Activated CD8-positive, alpha-beta T cell treated with anti-CD3 and anti-CD28 coated beads for 36 hours (primary cell): ENCODE measurements at regions not wholly inside any gene's neighbourhood (a gene's known extent, or its start where the extent isn't known, plus 50 kb on each side); places are given as distances from the start of the nearest gene placed in this dataset.

Experiments used
- ATAC-seq: fragments of 200-7000 bp; cut with Tn5 transposase; one replicate; pipeline ENCODE4 v1.10.0; 2021; ENCODE audit warnings: mild to moderate bottlenecking, moderate library complexity
- CTCF ChIA-PET: fragments of 350-600 bp; sonication (Branson Sonifier 250); formaldehyde crosslinking; loops from one replicate; lab custom pipeline; 2021; ENCODE audit warnings: antibody characterized with exemption; lab: Charles Lee
- POLR2A ChIA-PET: fragments of 350-600 bp; sonication (Branson Sonifier 250); formaldehyde crosslinking; loops from one replicate; lab custom pipeline; 2021; ENCODE audit warnings: antibody characterized with exemption; lab: Charles Lee
- DNase-seq: peaks from one replicate; pipeline ENCODE4 v3.0.0-alpha.2; 2020
- H3K27ac Mint-ChIP-seq: one replicate; pipeline ENCODE4 v1.8.0; 2021; ENCODE audit warnings: mild to moderate bottlenecking, mixed read lengths
- H3K27me3 Mint-ChIP-seq: one replicate; pipeline ENCODE4 v1.8.0; 2021; ENCODE audit warnings: mixed read lengths
- H3K36me3 Mint-ChIP-seq: one replicate; pipeline ENCODE4 v1.8.0; 2021; ENCODE audit warnings: low read depth, mixed read lengths
- H3K4me1 Mint-ChIP-seq: one replicate; pipeline ENCODE4 v1.8.0; 2021; ENCODE audit warnings: low read depth, mixed read lengths
- H3K4me3 Mint-ChIP-seq: one replicate; pipeline ENCODE4 v1.8.0; 2021; ENCODE audit warnings: mild to moderate bottlenecking, moderate library complexity, mixed read lengths
- H3K9me3 Mint-ChIP-seq: one replicate; pipeline ENCODE4 v1.8.0; 2021; ENCODE audit warnings: mixed read lengths
- CTCF ChIP-seq: fragments of 200-600 bp; IDR thresholded peaks from one replicate; pipeline ENCODE4 v1.8.0; 2022; ENCODE audit warnings: antibody characterized with exemption, mild to moderate bottlenecking
- intact Hi-C: fragments of 100-400 bp; cut with micrococcal nuclease; formaldehyde crosslinking; loops from one replicate; pipeline ENCODE4 v1.10.0; 2022

- DNase-seq (no peak), ATAC-seq (no peak)
- no peaks in the 10 kb centered on the region for H3K4me1 Mint-ChIP-seq
- H3K27me3 Mint-ChIP-seq, result peaks cover 6% of the 10 kb centered on the region
- no peak for TF ChIP-seq CTCF
- H3K36me3 Mint-ChIP-seq, result no peaks in the 10 kb centered on the region
- intact Hi-C loops, result no loop called here
- ChIA-PET POLR2A (no interaction called here), CTCF (no interaction called here)
- no peak overlapping the region for H3K27ac Mint-ChIP-seq
- H3K9me3 Mint-ChIP-seq, result peaks cover 2% of the 10 kb centered on the region
- no peak overlapping the region for H3K4me3 Mint-ChIP-seq
Observed at GRCh38 chr5:74225587-74225986, 414.9 kb downstream of the ENC1 start.

- Mint-ChIP-seq H3K4me3 (no peak overlapping the region), H3K36me3 (no peaks in the 10 kb centered on the region), H3K9me3 (no peaks in the 10 kb centered on the region), H3K4me1 (no peaks in the 10 kb centered on the region), H3K27ac (no peak overlapping the region), H3K27me3 (peaks cover 5% of the 10 kb centered on the region)
- intact Hi-C loops, result no loop called here
- ATAC-seq (no peak), DNase-seq (no peak)
- POLR2A ChIA-PET, result no interaction called here
- TF ChIP-seq CTCF, result no peak
- CTCF ChIA-PET, result no interaction called here
Observed at GRCh38 chr5:74224331-74224730, 416.2 kb downstream of the ENC1 start.

GRCh38 chr5:74222806-74223205, 417.7 kb downstream of the ENC1 start:
- no peak for TF ChIP-seq CTCF
- no peak for DNase-seq
- ATAC-seq, result no peak
- Mint-ChIP-seq H3K27me3 (peaks cover 5% of the 10 kb centered on the region), H3K27ac (no peak overlapping the region), H3K4me3 (no peak overlapping the region), H3K36me3 (no peaks in the 10 kb centered on the region), H3K9me3 (peaks cover 2% of the 10 kb centered on the region), H3K4me1 (no peaks in the 10 kb centered on the region)
- POLR2A ChIA-PET, result interaction anchor here (0.6 kb wide), 1 partner anchor 167 kb away, joined by 3 read pairs; no protein-coding TSS in a partner anchor
- intact Hi-C loops, result no loop called here
- CTCF ChIA-PET, result no interaction called here

GRCh38 chr5:74221413-74221812, 419.1 kb downstream of the ENC1 start:
- DNase-seq (no peak), ATAC-seq (no peak)
- H3K4me1 Mint-ChIP-seq, result no peaks in the 10 kb centered on the region
- peaks cover 2% of the 10 kb centered on the region for H3K9me3 Mint-ChIP-seq
- no peaks in the 10 kb centered on the region for H3K36me3 Mint-ChIP-seq
- no peak overlapping the region for H3K4me3 Mint-ChIP-seq
- no peak overlapping the region for H3K27ac Mint-ChIP-seq
- intact Hi-C loops, result no loop called here
- TF ChIP-seq CTCF, result no peak
- H3K27me3 Mint-ChIP-seq, result peaks cover 7% of the 10 kb centered on the region
- ChIA-PET POLR2A (no interaction called here), CTCF (no interaction called here)

- Mint-ChIP-seq H3K27ac (no peak overlapping the region), H3K4me3 (no peak overlapping the region), H3K9me3 (peaks cover 2% of the 10 kb centered on the region), H3K36me3 (no peaks in the 10 kb centered on the region), H3K27me3 (peaks cover 6% of the 10 kb centered on the region), H3K4me1 (no peaks in the 10 kb centered on the region)
- DNase-seq (no peak), ATAC-seq (no peak)
- ChIA-PET POLR2A (interaction anchor here (0.6 kb wide), 1 partner anchor 287 kb away, joined by 5 read pairs; no protein-coding TSS in a partner anchor), CTCF (interaction anchor here (0.6 kb wide), 1 partner anchor 1553 kb away, joined by 3 read pairs; no protein-coding TSS in a partner anchor)
- intact Hi-C loops, result no loop called here
- TF ChIP-seq CTCF, result no peak
Observed at GRCh38 chr5:74216012-74216411, 424.5 kb downstream of the ENC1 start.
